Stimulated activated CD8-positive, alpha-beta memory T cell treated with anti-CD3 and anti-CD28 coated beads, Interleukin-2, amount 100 ng/mL, for 48 hours (primary cell): ENCODE measurements at regions not wholly inside any gene's neighbourhood (a gene's known extent, or its start where the extent isn't known, plus 50 kb on each side); places are given as distances from the start of the nearest gene placed in this dataset.
"Not testable (repeated sequence)": the region's sequence is repeated elsewhere in the genome, so short reads cannot be mapped to it uniquely, and the experiment has no call there.

Source experiments
- DNase-seq, 2 donors: peaks; one replicate each; pipeline ENCODE4 v3.0.0-alpha.2; 2020; ENCODE audit warnings: low read depth in 2 of 2

GRCh38 chr4:173608632-173609031 lies 78.6 kb upstream of the HAND2 start:
- DNase-seq = not testable (repeated sequence)

- DNase-seq = no peak
Observed at GRCh38 chr4:173591760-173592159, 61.7 kb upstream of the HAND2 start.

- no peak for DNase-seq
Observed at GRCh38 chr4:173590697-173591096, 60.7 kb upstream of the HAND2 start.

DNA sequence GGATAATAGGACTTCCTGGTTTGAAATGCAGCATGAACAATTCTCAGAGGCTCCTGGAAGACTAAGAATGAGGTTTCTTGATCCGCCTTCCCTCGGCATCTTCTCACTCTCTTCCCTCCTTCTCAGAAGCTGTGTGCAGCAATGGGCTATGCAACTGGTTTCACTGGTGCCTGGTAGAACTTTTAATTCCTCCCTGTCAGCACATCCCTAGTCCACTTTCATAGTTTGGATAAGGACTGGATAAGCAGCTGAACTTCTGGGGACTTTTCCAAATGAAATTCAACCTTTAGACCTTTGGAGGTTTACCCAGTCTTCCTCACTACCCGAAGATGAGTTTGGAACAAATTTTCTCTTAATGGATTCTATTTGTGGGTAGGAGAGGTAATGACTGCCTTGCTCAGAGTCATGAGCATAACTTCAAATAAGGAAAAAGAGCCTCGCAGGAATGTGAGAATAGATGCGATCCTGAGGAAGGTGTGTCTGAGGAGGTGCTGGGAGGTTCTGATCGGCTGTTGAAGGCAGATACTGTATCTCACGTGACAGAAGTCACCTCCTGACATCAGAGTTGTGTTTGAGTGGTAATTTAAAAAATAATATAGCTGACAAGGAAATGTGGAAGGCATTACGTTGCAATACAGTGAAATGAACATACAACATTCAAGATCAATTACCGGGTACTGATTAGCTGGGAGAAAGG lies 56.0 kb upstream of the HAND2 start:
- no peak for DNase-seq

GRCh38 chr4:173584506-173584905 lies 54.5 kb upstream of the HAND2 start:
- no peak for DNase-seq
